OCI-LY7 (cell line): ENCODE measurements at regions not wholly inside any gene's neighbourhood (a gene's known extent, or its start where the extent isn't known, plus 50 kb on each side); places are given as distances from the start of the nearest gene placed in this dataset.

ENCODE experiments used
- CTCF ChIP-seq: fragments of 200-600 bp; sonication (generic); conservative IDR thresholded peaks from 2 replicates; pipeline ENCODE4 v1.5.1; 2014; ENCODE audit warnings: mild to moderate bottlenecking, antibody characterized with exemption, low read length, moderate library complexity, mixed read lengths
- EZH2phosphoT487 ChIP-seq: fragments of 200-600 bp; sonication (generic); IDR thresholded peaks from 2 replicates; pipeline ENCODE4 v1.6.1; 2018; ENCODE audit warnings: low read depth, borderline replicate concordance, mild to moderate bottlenecking, mixed run types, antibody characterized with exemption, low read length, moderate library complexity, mixed read lengths

- TF ChIP-seq CTCF, result no peak
- TF ChIP-seq EZH2phosphoT487, result no peak
Observed at GRCh38 chr3:3446251-3446650, 266.8 kb upstream of the CRBN start.
